Mesodermal cell (in vitro differentiated cells): ENCODE measurements at regions not wholly inside any gene's neighbourhood (a gene's known extent, or its start where the extent isn't known, plus 50 kb on each side); places are given as distances from the start of the nearest gene placed in this dataset.

Experiments used
- H3K27ac ChIP-seq: 2 replicates; pipeline ENCODE4 v1.7.0; 2013; ENCODE audit warnings: mild to moderate bottlenecking, low read depth, low read length, moderate library complexity; ENCODE audit not compliant: severe bottlenecking
- H3K36me3 ChIP-seq: 2 replicates; pipeline ENCODE4 v1.7.1; 2013; ENCODE audit warnings: mild to moderate bottlenecking, low read length, moderate library complexity; ENCODE audit not compliant: control insufficient read depth, insufficient read depth
- H3K4me1 ChIP-seq: one replicate; pipeline ENCODE4 v1.7.1; 2013; ENCODE audit warnings: mild to moderate bottlenecking, low read length; ENCODE audit not compliant: insufficient read depth, control insufficient read depth, poor library complexity, severe bottlenecking
- H3K4me3 ChIP-seq: 2 replicates; pipeline ENCODE4 v1.7.0; 2013; ENCODE audit warnings: low read length, control low read depth, mild to moderate bottlenecking; ENCODE audit not compliant: insufficient read depth, poor library complexity, severe bottlenecking; ENCODE audit errors: extremely low read depth
- H3K9me3 ChIP-seq: 2 replicates; pipeline ENCODE4 v1.7.1; 2013; ENCODE audit warnings: mild to moderate bottlenecking, low read length, moderate library complexity; ENCODE audit not compliant: control insufficient read depth
- WGBS, 2 experiments: methylation state at CpG; one replicate each; pipeline ENCODE4 v1.1.5; 2013; ENCODE audit warnings: missing lambda C conversion rate in 2 of 2; ENCODE audit not compliant: insufficient coverage in 2 of 2; 5-methylcytosine and 5-hydroxymethylcytosine counted together

DNA sequence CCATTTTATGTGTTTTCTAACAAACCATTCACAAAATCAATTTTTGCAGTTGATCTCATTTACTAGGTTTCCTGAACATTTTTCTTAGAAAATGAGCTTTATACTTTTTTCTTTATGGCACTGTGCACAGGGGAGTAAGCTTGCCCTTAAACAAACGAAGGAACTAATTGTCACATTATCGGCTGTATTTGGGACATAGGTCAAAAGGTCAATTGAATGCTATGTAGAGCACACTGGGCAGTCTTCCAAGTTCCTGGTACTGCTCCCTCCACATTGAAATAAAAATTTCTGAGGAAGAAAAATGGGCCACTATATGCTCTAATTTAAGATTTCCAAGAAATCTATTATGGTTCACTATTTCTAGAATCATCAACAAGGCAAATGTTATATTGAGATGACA lies 93.6 kb upstream of the TMEFF2 start:
- no peaks in the 10 kb centered on the region for H3K4me1 ChIP-seq
- no peaks in the 10 kb centered on the region for H3K36me3 ChIP-seq
- no peaks in the 10 kb centered on the region for H3K9me3 ChIP-seq
- WGBS, 2 experiments: 80% methylated on average over 1 of the region's 2 CpGs; no CpG with 5 or more reads in 1 of the 2 experiments
- H3K4me3 ChIP-seq: no peak overlapping the region
- no peak overlapping the region for H3K27ac ChIP-seq

DNA sequence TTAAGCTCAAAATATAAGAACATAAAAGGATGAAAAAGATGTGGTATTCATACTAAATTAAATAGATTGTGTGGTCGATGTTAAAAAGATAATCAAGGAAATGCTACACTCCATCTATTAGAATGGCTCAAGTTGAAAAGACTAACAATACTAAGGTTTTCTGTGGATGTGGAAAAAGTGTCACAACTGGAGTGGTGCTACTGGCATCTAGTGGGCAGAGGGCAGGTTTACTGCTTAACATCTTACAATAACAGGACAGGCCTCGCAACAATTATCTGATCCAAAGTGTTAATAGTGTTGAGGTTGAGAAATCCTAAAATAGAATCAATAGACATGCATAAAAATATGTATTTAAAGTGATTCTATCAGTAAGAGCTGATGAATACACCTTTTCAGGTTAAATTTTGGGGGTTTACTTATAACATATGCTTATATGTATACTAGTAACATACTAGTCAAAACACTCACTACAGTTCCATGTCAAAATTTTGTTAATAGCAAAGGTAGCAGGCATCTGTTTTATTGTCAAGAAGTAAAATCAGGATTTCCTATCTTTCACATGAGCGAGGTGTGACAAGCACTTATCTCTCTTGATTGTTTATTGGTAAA lies 91.5 kb upstream of the TMEFF2 start:
- no peaks in the 10 kb centered on the region for H3K4me1 ChIP-seq
- no peak overlapping the region for H3K4me3 ChIP-seq
- no peaks in the 10 kb centered on the region for H3K36me3 ChIP-seq
- WGBS, 2 experiments: 71 to 100% methylated on average over 1 of the region's 3 CpGs
- no peaks in the 10 kb centered on the region for H3K9me3 ChIP-seq
- no peak overlapping the region for H3K27ac ChIP-seq

DNA sequence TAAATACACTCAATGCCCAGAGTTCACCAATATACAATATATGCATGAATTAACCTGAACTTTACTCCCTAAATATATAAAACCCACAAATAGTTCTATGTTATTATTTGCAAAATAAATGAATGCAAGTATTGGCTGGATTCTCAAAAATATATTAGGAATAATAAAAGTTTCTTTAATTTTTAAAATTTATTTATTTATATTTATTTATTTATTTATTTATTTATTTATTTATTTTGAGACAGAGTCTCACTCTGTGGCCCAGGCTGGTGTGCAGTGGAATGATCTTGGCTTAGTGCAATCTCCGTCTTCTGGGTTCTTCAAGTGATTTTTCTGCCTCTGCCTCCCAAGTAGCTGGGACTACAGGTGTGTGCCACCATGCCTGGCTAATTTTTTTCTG lies 88.7 kb upstream of the TMEFF2 start:
- Histone ChIP-seq H3K4me1 (no peaks in the 10 kb centered on the region), H3K9me3 (no peaks in the 10 kb centered on the region), H3K36me3 (no peaks in the 10 kb centered on the region), H3K4me3 (no peak overlapping the region), H3K27ac (no peak overlapping the region)
- 93 to 100% methylated on average over 1 of the region's 1 CpG for WGBS, 2 experiments

- no peak overlapping the region for H3K27ac ChIP-seq
- H3K36me3 ChIP-seq: no peaks in the 10 kb centered on the region
- no peaks in the 10 kb centered on the region for H3K4me1 ChIP-seq
- H3K9me3 ChIP-seq: no peaks in the 10 kb centered on the region
- H3K4me3 ChIP-seq: no peak overlapping the region
Measured at GRCh38 chr2:192278701-192279100, 84.0 kb upstream of the TMEFF2 start.

GRCh38 chr2:192277494-192278109 lies 82.9 kb upstream of the TMEFF2 start:
- Histone ChIP-seq H3K36me3 (no peaks in the 10 kb centered on the region), H3K27ac (no peak overlapping the region), H3K4me1 (no peaks in the 10 kb centered on the region), H3K4me3 (no peak overlapping the region), H3K9me3 (no peaks in the 10 kb centered on the region)
- 93 to 94% methylated on average over 2 to 3 of the region's 3 CpGs for WGBS, 2 experiments

- H3K9me3 ChIP-seq: no peaks in the 10 kb centered on the region
- WGBS, 2 experiments: 76 to 83% methylated on average over 2 of the region's 3 CpGs
- no peaks in the 10 kb centered on the region for H3K4me1 ChIP-seq
- H3K36me3 ChIP-seq: no peaks in the 10 kb centered on the region
- no peak overlapping the region for H3K4me3 ChIP-seq
- no peak overlapping the region for H3K27ac ChIP-seq
Measured at GRCh38 chr2:192275632-192276031, 80.9 kb upstream of the TMEFF2 start.

DNA sequence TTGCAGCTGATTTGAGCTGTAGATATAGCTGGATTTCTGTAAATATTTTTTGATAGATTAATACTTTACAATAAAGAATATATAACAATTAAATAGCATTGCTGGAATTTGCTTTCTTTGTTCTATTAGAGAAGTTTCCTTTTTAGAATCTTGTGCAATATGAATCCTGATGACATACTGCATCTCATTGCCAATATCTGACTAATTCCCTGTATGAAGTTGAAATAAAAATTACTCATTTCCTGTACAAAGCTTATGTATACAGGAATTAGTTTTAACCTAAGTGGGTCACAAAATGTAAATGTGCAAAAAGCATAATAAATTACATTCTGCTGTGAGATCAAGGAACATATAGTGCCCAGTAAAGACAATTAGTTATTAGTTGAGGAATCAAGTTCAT lies 72.8 kb upstream of the TMEFF2 start:
- Histone ChIP-seq H3K9me3 (no peaks in the 10 kb centered on the region), H3K27ac (no peak overlapping the region), H3K36me3 (no peaks in the 10 kb centered on the region), H3K4me3 (no peak overlapping the region), H3K4me1 (no peaks in the 10 kb centered on the region)

DNA sequence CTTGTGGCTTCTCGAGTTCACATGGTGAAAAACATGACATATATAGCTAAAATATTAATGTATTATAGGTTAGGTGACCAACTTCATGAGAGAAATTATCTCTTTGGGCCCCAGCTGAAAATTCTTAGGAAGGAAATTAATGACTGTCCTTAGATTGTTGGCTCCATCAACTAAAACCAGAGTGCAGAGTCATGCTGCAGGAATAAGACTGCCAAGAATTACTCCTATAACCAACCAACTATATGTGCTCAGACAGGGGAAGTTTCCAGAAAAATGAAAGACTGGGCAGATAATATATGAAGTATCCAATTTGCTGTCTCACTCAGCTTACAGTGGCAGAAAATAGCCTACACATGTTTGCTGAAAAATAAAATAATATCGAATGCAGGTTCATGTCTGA lies 71.0 kb upstream of the TMEFF2 start:
- Histone ChIP-seq H3K4me1 (no peaks in the 10 kb centered on the region), H3K4me3 (no peak overlapping the region), H3K9me3 (no peaks in the 10 kb centered on the region), H3K27ac (no peak overlapping the region), H3K36me3 (no peaks in the 10 kb centered on the region)
- 80 to 100% methylated on average over 1 of the region's 2 CpGs for WGBS, 2 experiments

- Histone ChIP-seq H3K4me3 (no peak overlapping the region), H3K4me1 (no peaks in the 10 kb centered on the region), H3K27ac (no peak overlapping the region), H3K9me3 (no peaks in the 10 kb centered on the region), H3K36me3 (no peaks in the 10 kb centered on the region)
- WGBS, 2 experiments: 86 to 90% methylated on average over 1 of the region's 3 CpGs
Measured at GRCh38 chr2:192254444-192254843, 59.7 kb upstream of the TMEFF2 start.

GRCh38 chr2:192253692-192254091 lies 59.0 kb upstream of the TMEFF2 start:
- no peak overlapping the region for H3K4me3 ChIP-seq
- H3K27ac ChIP-seq: no peak overlapping the region
- 87 to 93% methylated on average over 3 of the region's 4 CpGs for WGBS, 2 experiments

DNA sequence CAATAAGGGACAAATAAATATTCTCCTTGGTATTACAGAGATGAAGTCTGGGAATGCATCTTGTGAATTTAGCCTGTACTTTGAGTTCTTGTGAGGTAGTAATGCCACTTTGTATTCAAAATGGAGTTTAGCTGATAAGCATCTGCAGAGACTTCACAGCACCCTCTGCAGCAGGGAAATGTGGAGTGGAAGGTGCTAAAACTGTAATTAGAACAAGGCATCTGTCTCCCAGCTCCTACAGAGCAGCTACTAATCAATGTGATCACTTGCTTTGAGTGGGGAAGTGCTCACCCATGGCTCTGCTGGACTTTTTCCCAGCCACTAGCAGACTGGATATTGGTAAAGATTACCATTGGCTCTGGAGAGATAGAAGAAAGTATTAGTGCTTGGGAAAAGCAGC lies 56.2 kb upstream of the TMEFF2 start:
- Histone ChIP-seq H3K4me3 (no peak overlapping the region), H3K27ac (no peak overlapping the region), H3K9me3 (no peaks in the 10 kb centered on the region), H3K36me3 (no peaks in the 10 kb centered on the region), H3K4me1 (no peaks in the 10 kb centered on the region)

More at GRCh38 chr2:192253692-192254091, 59.0 kb upstream of the TMEFF2 start:
- Histone ChIP-seq H3K36me3 (no peaks in the 10 kb centered on the region), H3K4me1 (no peaks in the 10 kb centered on the region), H3K9me3 (no peaks in the 10 kb centered on the region)
